AG20443 (cell line): ENCODE measurements at regions not wholly inside any gene's neighbourhood (a gene's known extent, or its start where the extent isn't known, plus 50 kb on each side); places are given as distances from the start of the nearest gene placed in this dataset.

Experiments used
- DNase-seq: peaks from one replicate; pipeline ENCODE4 v3.0.0; 2012; ENCODE audit warnings: low spot score, mixed read lengths

DNA sequence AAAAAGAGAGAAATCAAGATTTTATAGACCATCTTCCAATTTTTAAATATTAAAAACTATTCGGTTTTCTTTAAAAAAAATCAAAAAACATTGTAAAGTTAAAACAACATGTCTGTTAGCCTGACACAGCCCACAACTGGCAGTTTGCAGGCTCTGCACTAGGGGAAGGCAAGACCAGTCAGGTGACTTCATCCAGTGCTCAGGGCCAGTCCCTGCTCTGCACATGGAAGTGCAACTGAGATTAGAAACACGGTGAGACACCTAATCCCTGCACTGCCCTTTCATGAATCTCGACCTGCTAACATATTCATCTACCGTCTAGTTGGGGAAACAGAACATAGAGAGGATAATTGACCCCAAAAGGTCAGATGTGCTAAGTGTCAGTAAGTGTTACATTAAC, 135.2 kb downstream of the BARD1 start:
- DNase-seq, result no peak

DNA sequence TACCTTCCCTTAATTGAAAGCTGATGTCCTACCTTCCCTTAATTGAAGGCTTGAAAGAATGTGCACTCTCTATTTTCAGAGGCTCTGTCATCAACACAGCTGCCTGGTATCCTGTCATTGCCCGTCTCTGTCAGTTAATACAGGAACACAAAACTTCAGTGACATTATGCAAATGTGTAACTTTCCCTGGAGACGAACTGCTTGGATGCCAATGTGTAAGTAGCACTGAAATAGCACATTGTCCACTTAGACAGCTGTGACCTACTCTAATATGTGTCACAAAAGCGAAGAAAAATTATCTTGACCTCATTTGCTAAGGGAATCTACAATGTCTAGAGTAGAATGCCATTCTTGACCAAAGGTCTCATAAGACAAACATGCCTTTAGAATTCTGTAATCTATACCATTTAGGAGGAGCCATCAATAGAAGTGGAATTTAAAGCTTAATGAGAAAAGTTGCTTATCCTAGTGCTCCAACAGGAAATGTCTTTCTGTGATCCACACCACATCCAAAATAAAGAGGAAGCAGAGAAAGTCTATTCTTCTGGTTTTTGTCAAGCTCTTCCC, 138.1 kb downstream of the BARD1 start:
- DNase-seq, result no peak

DNA sequence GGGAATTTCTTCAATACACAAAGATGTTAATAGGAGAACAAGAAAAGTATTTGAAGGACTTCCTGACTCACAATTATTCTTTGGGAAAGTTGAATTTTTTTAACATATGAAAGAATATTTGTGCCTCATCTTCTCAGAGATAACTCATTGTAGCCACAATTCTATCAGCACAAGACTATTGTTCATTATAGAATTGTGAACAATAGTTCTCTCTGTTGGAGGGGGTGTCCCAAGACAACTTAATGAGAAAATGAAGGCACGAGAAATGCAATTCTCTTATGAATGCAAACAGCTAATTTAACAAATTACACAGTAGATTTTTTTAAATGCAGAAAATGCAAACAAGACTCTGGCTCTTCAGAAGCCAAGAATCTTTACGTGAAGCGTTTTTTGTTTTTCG, 157.0 kb downstream of the BARD1 start:
- no peak for DNase-seq

DNA sequence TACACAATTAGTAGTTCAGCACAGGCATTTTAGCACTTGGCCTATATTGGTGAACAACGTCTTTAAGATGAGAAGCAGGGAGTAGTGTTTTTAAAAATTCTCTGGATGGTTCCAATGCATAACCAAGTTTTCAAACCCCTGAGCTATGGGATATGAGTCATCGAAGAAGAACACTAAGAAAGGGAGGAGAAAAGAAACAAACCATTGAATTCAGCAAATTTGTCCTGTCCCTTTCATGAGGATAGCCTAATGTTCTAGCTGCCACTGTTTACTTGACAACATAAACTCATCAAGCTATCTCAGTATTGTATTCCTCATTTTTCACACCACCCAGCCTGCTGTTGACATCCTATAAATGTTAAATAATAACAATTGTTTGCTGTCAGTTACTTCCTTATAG, 158.0 kb downstream of the BARD1 start:
- peak; percentile 22 for DNase-seq

DNA sequence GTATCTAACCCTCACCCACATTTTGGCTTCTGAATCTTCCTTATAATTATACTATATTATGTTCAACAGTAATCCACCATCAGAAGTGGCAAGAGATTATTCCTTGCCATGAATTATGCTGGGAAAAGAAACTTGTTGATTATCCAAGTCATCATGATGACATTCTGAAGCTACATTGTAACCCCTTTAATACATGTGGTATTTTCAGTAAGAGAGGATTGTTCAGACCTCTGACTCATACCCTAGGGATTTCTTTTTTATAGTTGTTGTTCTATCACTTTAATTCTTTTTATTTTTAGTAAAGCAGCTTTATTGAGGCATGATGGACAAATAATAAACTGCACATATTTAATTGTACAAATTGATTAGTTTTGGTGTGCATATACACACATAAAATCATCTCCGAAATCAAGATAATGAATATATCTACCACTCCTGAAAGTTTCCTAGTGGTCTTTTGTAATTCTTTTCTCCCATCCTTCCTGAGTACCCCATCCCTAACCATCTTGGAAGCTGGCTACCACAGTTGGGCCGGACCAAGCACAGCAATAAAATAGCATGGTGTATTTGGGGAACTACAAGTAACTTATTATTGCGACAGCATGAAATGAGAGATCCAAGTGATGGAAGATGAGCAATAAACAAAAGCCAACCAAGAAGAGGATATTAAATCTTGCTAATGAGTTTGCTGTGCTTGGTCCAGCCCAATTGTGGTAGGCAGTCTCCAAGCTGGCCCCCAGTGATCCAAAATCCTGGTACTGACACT, 159.9 kb downstream of the BARD1 start:
- DNase-seq, result peak; percentile 48

DNA sequence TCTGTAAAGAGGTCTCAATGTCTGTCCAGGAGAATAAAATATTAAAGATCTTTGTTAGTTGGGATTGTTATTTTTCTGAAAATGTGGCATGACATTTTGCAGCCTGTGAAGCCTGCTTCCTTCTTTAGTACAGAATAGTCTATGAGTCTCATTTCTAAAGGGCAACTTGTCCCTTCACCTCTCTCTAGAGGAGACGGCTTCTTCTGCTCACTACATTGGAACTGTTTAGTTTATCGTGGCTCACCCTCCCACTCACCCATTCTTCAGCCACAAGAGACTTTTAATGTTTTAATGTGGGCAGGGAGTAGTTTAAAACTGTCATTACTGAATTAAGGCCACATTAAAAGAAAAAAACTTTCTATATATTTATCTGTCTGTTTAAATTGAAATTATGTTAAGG, 161.0 kb downstream of the BARD1 start:
- DNase-seq, result no peak

DNA sequence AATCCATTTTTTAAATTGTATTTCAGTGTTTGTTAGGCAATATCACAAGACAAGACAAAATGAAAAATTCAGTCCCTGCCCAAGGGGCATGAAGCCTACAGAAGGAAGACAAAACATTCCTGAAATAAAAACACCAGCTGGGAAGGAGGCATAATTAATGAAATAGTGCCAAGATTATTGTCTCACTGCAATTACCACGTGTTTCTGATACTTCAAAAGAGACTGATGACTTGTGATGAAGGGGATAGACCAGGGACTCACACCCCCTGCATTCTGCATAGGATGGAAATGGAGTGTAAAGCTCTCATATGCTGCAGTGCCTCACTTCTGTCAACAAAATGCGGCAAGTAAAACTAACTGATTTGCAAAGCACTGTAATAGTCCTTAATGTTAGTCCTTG, 178.1 kb downstream of the BARD1 start:
- DNase-seq, result no peak

DNA sequence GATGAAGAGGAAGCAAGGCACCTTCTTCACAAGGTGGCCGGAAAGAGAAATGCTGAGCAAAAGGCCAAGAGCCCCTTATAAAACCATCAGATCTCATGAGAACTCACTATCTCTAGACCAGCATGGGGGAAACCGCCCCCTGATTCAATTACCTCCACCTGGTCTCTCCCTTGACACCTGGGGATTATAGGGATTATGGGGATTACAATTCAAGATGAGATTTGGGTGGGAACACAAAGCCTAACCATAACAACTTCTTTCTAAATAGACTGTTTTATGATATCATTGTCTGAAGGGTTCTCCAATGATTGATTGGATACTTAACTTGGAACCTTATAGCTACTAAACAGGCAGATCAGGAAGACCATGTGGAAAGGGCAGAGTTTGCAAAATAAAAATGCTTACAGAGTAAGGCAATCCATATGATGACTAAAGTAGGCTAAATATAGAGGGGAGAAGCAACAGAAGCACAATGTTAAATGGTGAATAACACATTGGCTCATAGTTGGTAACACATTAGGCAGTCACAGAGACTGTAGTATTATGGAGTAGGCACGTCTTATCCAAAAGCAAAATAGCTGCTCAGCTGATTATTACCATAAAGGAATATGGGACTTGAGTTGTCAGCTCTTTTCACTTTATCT, 179.0 kb downstream of the BARD1 start:
- no peak for DNase-seq

DNA sequence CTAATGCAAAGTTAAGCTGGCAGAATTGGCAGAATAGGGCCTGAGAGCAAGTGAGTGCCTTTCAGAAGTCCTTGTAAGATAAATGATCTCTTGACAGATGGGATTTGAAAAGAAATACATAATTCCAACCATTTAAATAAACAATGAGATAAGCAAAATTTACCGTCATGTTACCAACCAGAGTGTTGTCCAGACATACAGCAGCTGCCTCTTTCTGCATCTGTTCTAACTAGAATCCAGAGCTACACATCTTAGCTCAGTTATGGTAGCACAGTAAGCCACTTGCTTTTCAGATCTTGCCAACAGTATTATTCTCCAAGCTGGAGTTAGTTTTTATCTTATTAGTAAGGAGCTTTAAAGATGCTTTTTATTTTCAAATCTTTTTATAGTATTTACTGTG, 179.6 kb downstream of the BARD1 start:
- no peak for DNase-seq
